Stimulated activated CD4-positive, alpha-beta T cell treated with anti-CD3 and anti-CD28 coated beads, Interleukin-4, amount 100 ng/mL, for 1 hour (primary cell): ENCODE measurements at regions not wholly inside any gene's neighbourhood (a gene's known extent, or its start where the extent isn't known, plus 50 kb on each side); places are given as distances from the start of the nearest gene placed in this dataset.

ENCODE experiments used
- DNase-seq: peaks from one replicate; pipeline ENCODE4 v3.0.0-alpha.2; 2020

- no peak for DNase-seq
Measured at GRCh38 chr10:62453274-62453673, 79.1 kb downstream of the ZNF365 start.

- DNase-seq, result no peak
Measured at GRCh38 chr10:62454687-62455397, 80.7 kb downstream of the ZNF365 start.

- DNase-seq, result no peak
Measured at GRCh38 chr10:62456611-62457101, 82.5 kb downstream of the ZNF365 start.

- DNase-seq, result no peak
Measured at GRCh38 chr10:62457196-62457595, 83.0 kb downstream of the ZNF365 start.

- no peak for DNase-seq
Measured at GRCh38 chr10:62457598-62457997, 83.4 kb downstream of the ZNF365 start.

- no peak for DNase-seq
Measured at GRCh38 chr10:62459072-62459471, 84.9 kb downstream of the ZNF365 start.

GRCh38 chr10:62459500-62459899 is 85.3 kb downstream of the ZNF365 start:
- DNase-seq, result no peak

GRCh38 chr10:62460393-62460792 is 86.2 kb downstream of the ZNF365 start:
- DNase-seq, result no peak

- DNase-seq, result no peak
Measured at GRCh38 chr10:62461120-62461519, 87.0 kb downstream of the ZNF365 start.

- no peak for DNase-seq
Measured at GRCh38 chr10:62462461-62462860, 88.3 kb downstream of the ZNF365 start.

- DNase-seq, result no peak
Measured at GRCh38 chr10:62463364-62463763, 89.2 kb downstream of the ZNF365 start.

- no peak for DNase-seq
Measured at GRCh38 chr10:62464308-62464707, 90.1 kb downstream of the ZNF365 start.

GRCh38 chr10:62466590-62466989 is 92.4 kb downstream of the ZNF365 start:
- DNase-seq, result no peak

- no peak for DNase-seq
Measured at GRCh38 chr10:62467527-62467926, 93.4 kb downstream of the ZNF365 start.

- no peak for DNase-seq
Measured at GRCh38 chr10:62471711-62472110, 97.5 kb downstream of the ZNF365 start.

- DNase-seq, result no peak
Measured at GRCh38 chr10:62473241-62473640, 99.1 kb downstream of the ZNF365 start.

GRCh38 chr10:62475551-62475950 is 101.4 kb downstream of the ZNF365 start:
- DNase-seq, result no peak

GRCh38 chr10:62479523-62479922 is 105.4 kb downstream of the ZNF365 start:
- no peak for DNase-seq

- DNase-seq, result no peak
Measured at GRCh38 chr10:62480196-62480595, 106.0 kb downstream of the ZNF365 start.

- DNase-seq, result no peak
Measured at GRCh38 chr10:62482581-62482980, 108.4 kb downstream of the ZNF365 start.

- no peak for DNase-seq
Measured at GRCh38 chr10:62491597-62491996, 117.4 kb downstream of the ZNF365 start.

GRCh38 chr10:62492012-62492869 is 118.1 kb downstream of the ZNF365 start:
- no peak for DNase-seq

- no peak for DNase-seq
Measured at GRCh38 chr10:62492870-62493180, 118.7 kb downstream of the ZNF365 start.

GRCh38 chr10:62496925-62497324 is 122.8 kb downstream of the ZNF365 start:
- no peak for DNase-seq
